ENCODE measurements at regions not wholly inside any gene's neighbourhood (a gene's known extent, or its start where the extent isn't known, plus 50 kb on each side); places are given as distances from the start of the nearest gene placed in this dataset.

- H3K4me1 Mint-ChIP-seq, result no peaks in the 10 kb centered on the region
- no peak for ATAC-seq (ENCODE audit: low read depth)
- no peaks in the 10 kb centered on the region for H3K36me3 Mint-ChIP-seq
- no peak overlapping the region for H3K4me3 Mint-ChIP-seq
- H3K9me3 Mint-ChIP-seq, result no peaks in the 10 kb centered on the region
- H3K27ac Mint-ChIP-seq, result no peak overlapping the region
- DNase-seq (ENCODE audit: low spot score in 2 of 2), result no peak
- H3K27me3 Mint-ChIP-seq, result no peaks in the 10 kb centered on the region
Observed at GRCh38 chr2:41657226-41657625, 390.6 kb upstream of the PKDCC start.

- H3K27me3 Mint-ChIP-seq, result no peaks in the 10 kb centered on the region
- H3K36me3 Mint-ChIP-seq, result no peaks in the 10 kb centered on the region
- no peaks in the 10 kb centered on the region for H3K4me1 Mint-ChIP-seq
- no peaks in the 10 kb centered on the region for H3K9me3 Mint-ChIP-seq
- DNase-seq (ENCODE audit: low spot score in 2 of 2), result no peak
- H3K27ac Mint-ChIP-seq, result no peak overlapping the region
- no peak overlapping the region for H3K4me3 Mint-ChIP-seq
- ATAC-seq (ENCODE audit: low read depth), result no peak
Observed at GRCh38 chr2:41659758-41660157, 388.1 kb upstream of the PKDCC start.

- ATAC-seq (ENCODE audit: low read depth), result no peak
- Mint-ChIP-seq H3K4me1 (no peaks in the 10 kb centered on the region), H3K36me3 (no peaks in the 10 kb centered on the region), H3K27ac (no peak overlapping the region), H3K27me3 (no peaks in the 10 kb centered on the region), H3K9me3 (no peaks in the 10 kb centered on the region), H3K4me3 (no peak overlapping the region)
- DNase-seq (ENCODE audit: low spot score in 2 of 2), result no peak
Observed at GRCh38 chr2:41662461-41662860, 385.4 kb upstream of the PKDCC start.

- ATAC-seq (ENCODE audit: low read depth), result no peak
- no peak for DNase-seq (ENCODE audit: low spot score in 2 of 2)
- no peaks in the 10 kb centered on the region for H3K9me3 Mint-ChIP-seq
- no peaks in the 10 kb centered on the region for H3K36me3 Mint-ChIP-seq
- no peaks in the 10 kb centered on the region for H3K27me3 Mint-ChIP-seq
- H3K4me1 Mint-ChIP-seq, result no peaks in the 10 kb centered on the region
- H3K27ac Mint-ChIP-seq, result no peak overlapping the region
- no peak overlapping the region for H3K4me3 Mint-ChIP-seq
Observed at GRCh38 chr2:41663056-41663455, 384.8 kb upstream of the PKDCC start.

GRCh38 chr2:41668529-41668928 lies 379.3 kb upstream of the PKDCC start:
- no peaks in the 10 kb centered on the region for H3K4me1 Mint-ChIP-seq
- no peaks in the 10 kb centered on the region for H3K9me3 Mint-ChIP-seq
- no peak overlapping the region for H3K27ac Mint-ChIP-seq
- no peaks in the 10 kb centered on the region for H3K36me3 Mint-ChIP-seq
- DNase-seq (ENCODE audit: low spot score in 2 of 2) (no peak), ATAC-seq (ENCODE audit: low read depth) (no peak)
- peaks cover 4% of the 10 kb centered on the region for H3K27me3 Mint-ChIP-seq
- H3K4me3 Mint-ChIP-seq, result no peak overlapping the region

GRCh38 chr2:41678639-41679038 lies 369.2 kb upstream of the PKDCC start:
- no peaks in the 10 kb centered on the region for H3K9me3 Mint-ChIP-seq
- DNase-seq (ENCODE audit: low spot score in 2 of 2), result no peak
- H3K4me3 Mint-ChIP-seq, result no peak overlapping the region
- no peaks in the 10 kb centered on the region for H3K4me1 Mint-ChIP-seq
- ATAC-seq (ENCODE audit: low read depth), result no peak
- H3K36me3 Mint-ChIP-seq, result no peaks in the 10 kb centered on the region
- H3K27ac Mint-ChIP-seq, result no peak overlapping the region
- H3K27me3 Mint-ChIP-seq, result peaks cover 7% of the 10 kb centered on the region

- Mint-ChIP-seq H3K36me3 (no peaks in the 10 kb centered on the region), H3K27me3 (peaks cover 9% of the 10 kb centered on the region), H3K9me3 (peaks cover 1% of the 10 kb centered on the region), H3K27ac (no peak overlapping the region), H3K4me3 (no peak overlapping the region), H3K4me1 (no peaks in the 10 kb centered on the region)
- ATAC-seq (ENCODE audit: low read depth), result no peak
- no peak for DNase-seq (ENCODE audit: low spot score in 2 of 2)
Observed at GRCh38 chr2:41686156-41686555, 361.7 kb upstream of the PKDCC start.

- H3K9me3 Mint-ChIP-seq, result no peaks in the 10 kb centered on the region
- DNase-seq (ENCODE audit: low spot score in 2 of 2) (no peak), ATAC-seq (ENCODE audit: low read depth) (no peak)
- H3K4me1 Mint-ChIP-seq, result no peaks in the 10 kb centered on the region
- no peak overlapping the region for H3K27ac Mint-ChIP-seq
- no peaks in the 10 kb centered on the region for H3K36me3 Mint-ChIP-seq
- H3K4me3 Mint-ChIP-seq, result no peak overlapping the region
- peaks cover 9% of the 10 kb centered on the region for H3K27me3 Mint-ChIP-seq
Observed at GRCh38 chr2:41691561-41691960, 356.3 kb upstream of the PKDCC start.

- H3K27me3 Mint-ChIP-seq, result peaks cover 14% of the 10 kb centered on the region
- no peak for ATAC-seq (ENCODE audit: low read depth)
- no peak for DNase-seq (ENCODE audit: low spot score in 2 of 2)
- H3K9me3 Mint-ChIP-seq, result no peaks in the 10 kb centered on the region
- no peak overlapping the region for H3K4me3 Mint-ChIP-seq
- H3K36me3 Mint-ChIP-seq, result no peaks in the 10 kb centered on the region
- H3K27ac Mint-ChIP-seq, result no peak overlapping the region
- peaks cover 7% of the 10 kb centered on the region for H3K4me1 Mint-ChIP-seq
Observed at GRCh38 chr2:41694536-41695049, 353.2 kb upstream of the PKDCC start.

GRCh38 chr2:41695198-41696113 lies 352.4 kb upstream of the PKDCC start:
- H3K27me3 Mint-ChIP-seq, result peaks cover 19% of the 10 kb centered on the region
- no peak overlapping the region for H3K4me3 Mint-ChIP-seq
- ATAC-seq (ENCODE audit: low read depth) (no peak), DNase-seq (ENCODE audit: low spot score in 2 of 2) (no peak)
- H3K27ac Mint-ChIP-seq, result no peak overlapping the region
- H3K36me3 Mint-ChIP-seq, result no peaks in the 10 kb centered on the region
- H3K9me3 Mint-ChIP-seq, result no peaks in the 10 kb centered on the region
- peaks cover 7% of the 10 kb centered on the region for H3K4me1 Mint-ChIP-seq

GRCh38 chr2:41697389-41697788 lies 350.4 kb upstream of the PKDCC start:
- H3K9me3 Mint-ChIP-seq, result no peaks in the 10 kb centered on the region
- ATAC-seq (ENCODE audit: low read depth) (no peak), DNase-seq (ENCODE audit: low spot score in 2 of 2) (no peak)
- peaks cover 7% of the 10 kb centered on the region for H3K4me1 Mint-ChIP-seq
- no peaks in the 10 kb centered on the region for H3K36me3 Mint-ChIP-seq
- no peak overlapping the region for H3K4me3 Mint-ChIP-seq
- peaks cover 18% of the 10 kb centered on the region for H3K27me3 Mint-ChIP-seq
- H3K27ac Mint-ChIP-seq, result no peak overlapping the region

GRCh38 chr2:41698678-41699422 lies 349.0 kb upstream of the PKDCC start:
- H3K4me1 Mint-ChIP-seq, result peaks cover 7% of the 10 kb centered on the region
- ATAC-seq (ENCODE audit: low read depth) (no peak), DNase-seq (ENCODE audit: low spot score in 2 of 2) (no peak)
- H3K27ac Mint-ChIP-seq, result no peak overlapping the region
- no peaks in the 10 kb centered on the region for H3K36me3 Mint-ChIP-seq
- no peaks in the 10 kb centered on the region for H3K9me3 Mint-ChIP-seq
- H3K27me3 Mint-ChIP-seq, result peaks cover 18% of the 10 kb centered on the region
- H3K4me3 Mint-ChIP-seq, result peak overlapping the region; percentile 9

- Mint-ChIP-seq H3K36me3 (no peaks in the 10 kb centered on the region), H3K4me1 (peaks cover 10% of the 10 kb centered on the region), H3K27me3 (peaks cover 10% of the 10 kb centered on the region), H3K4me3 (no peak overlapping the region), H3K9me3 (no peaks in the 10 kb centered on the region), H3K27ac (no peak overlapping the region)
- no peak for ATAC-seq (ENCODE audit: low read depth)
- DNase-seq (ENCODE audit: low spot score in 2 of 2), result no peak
Observed at GRCh38 chr2:41701231-41701630, 346.6 kb upstream of the PKDCC start.

- ATAC-seq (ENCODE audit: low read depth), result no peak
- no peak overlapping the region for H3K4me3 Mint-ChIP-seq
- peaks cover 8% of the 10 kb centered on the region for H3K27me3 Mint-ChIP-seq
- peaks cover 8% of the 10 kb centered on the region for H3K4me1 Mint-ChIP-seq
- DNase-seq (ENCODE audit: low spot score in 2 of 2), result no peak
- no peak overlapping the region for H3K27ac Mint-ChIP-seq
- H3K9me3 Mint-ChIP-seq, result no peaks in the 10 kb centered on the region
- no peaks in the 10 kb centered on the region for H3K36me3 Mint-ChIP-seq
Observed at GRCh38 chr2:41703123-41703522, 344.7 kb upstream of the PKDCC start.

Data from memory B cell (primary cell).